Transverse colon (tissue), 4 donors: ENCODE measurements at regions not wholly inside any gene's neighbourhood (a gene's known extent, or its start where the extent isn't known, plus 50 kb on each side); places are given as distances from the start of the nearest gene placed in this dataset.

Source experiments
- DNase-seq: peaks from one replicate; pipeline ENCODE4 v3.0.0-alpha.2; 2019
- H3K27ac ChIP-seq, 4 donors: fragments of 200-600 bp; sonication (generic); 2 replicates each; pipeline ENCODE4 v1.5.1; 2016 to 2018; ENCODE audit warnings: inconsistent platforms in 4 of 4
- H3K27me3 ChIP-seq: fragments of 200-600 bp; sonication (generic); 2 replicates; pipeline ENCODE4 v1.5.1; 2017; ENCODE audit warnings: inconsistent platforms
- H3K36me3 ChIP-seq, 4 donors: fragments of 200-600 bp; sonication (generic); 2 replicates each; pipeline ENCODE4 v1.5.1; 2017 to 2019; ENCODE audit warnings: inconsistent platforms in 4 of 4
- H3K4me1 ChIP-seq, 4 donors: fragments of 200-600 bp; sonication (generic); 2 replicates each; pipeline ENCODE4 v1.5.1; 2017 to 2020; ENCODE audit warnings: inconsistent platforms in 4 of 4
- H3K4me3 ChIP-seq, 4 donors: fragments of 200-600 bp; sonication (generic); 1 replicate in 1 of 4; 2 replicates in 3 of 4; pipeline versions ENCODE4 v1.5.1 to v1.6.1; 2017 to 2019; ENCODE audit warnings: inconsistent platforms in 4 of 4
- H3K9me3 ChIP-seq, 2 donors: fragments of 200-600 bp; sonication (generic); 2 replicates each; pipeline ENCODE4 v1.5.1; 2017 to 2019; ENCODE audit warnings: inconsistent platforms in 2 of 2
- CTCF ChIP-seq, 5 experiments: fragments of 200-600 bp in 3 of 5; fragments of 450-650 bp in 2 of 5; sonication (generic) in 3 of 5; IDR thresholded peaks; 1 replicate in 2 of 5; 2 replicates in 3 of 5; pipeline ENCODE4 v1.5.1; 2016 to 2017; ENCODE audit warnings: antibody characterized with exemption in 5 of 5, inconsistent platforms in 3 of 5, mild to moderate bottlenecking in 2 of 5, moderate library complexity in 1 of 5
- EP300 ChIP-seq: sonication (generic); formaldehyde crosslinking; IDR thresholded peaks from one replicate; pipeline ENCODE4 v1.6.1; 2017; ENCODE audit warnings: antibody characterized with exemption, low read depth
- POLR2A ChIP-seq: fragments of 450-650 bp; IDR thresholded peaks from one replicate; pipeline ENCODE4 v1.6.1; 2016; ENCODE audit warnings: antibody characterized with exemption, mild to moderate bottlenecking, moderate library complexity
- POLR2AphosphoS5 ChIP-seq, 3 donors: sonication (generic); formaldehyde crosslinking; IDR thresholded peaks; one replicate each; pipeline ENCODE4 v1.6.1; 2016; ENCODE audit warnings: antibody characterized with exemption in 3 of 3
- WGBS, 2 donors: methylation state at CpG; one replicate each; pipeline ENCODE4 v1.1.5; 2018; ENCODE audit warnings: low coverage in 1 of 2; 5-methylcytosine and 5-hydroxymethylcytosine counted together
- in situ Hi-C, 4 donors: fragments of 200-750 bp; cut with MboI; loops; one replicate each; pipeline versions ENCODE4 v1.15.0 to v1.15.1; 2017; ENCODE audit warnings: low sequenced_read_pairs in 3 of 4, low pct_ligation_motif_present in 1 of 4, low pct_unique_long_range_greater_than_20kb in 1 of 4
- intact Hi-C: fragments of 100-400 bp; cut with DNase I; formaldehyde crosslinking; loops from one replicate; pipeline ENCODE4 v1.15.1; 2023; ENCODE audit warnings: low total_unique reads

- intact Hi-C loops: no loop called here
- TF ChIP-seq POLR2A (no peak), CTCF (IDR thresholded peaks at IDR 0.05) (no peak), POLR2AphosphoS5 (IDR thresholded peaks at IDR 0.05) (no peak), EP300 (no peak)
- no peak overlapping the region for H3K27ac ChIP-seq
- H3K9me3 ChIP-seq: no peaks in the 10 kb centered on the region
- H3K36me3 ChIP-seq: no peaks in the 10 kb centered on the region
- no peak overlapping the region for H3K4me3 ChIP-seq
- in situ Hi-C loops: loop anchor here in 3 of 4 donors (10.0 to 25.0 kb wide), 2 partner anchors 616 to 619 kb away; no protein-coding TSS in a partner anchor
- 17 to 56% methylated on average over 2 of the region's 2 CpGs for WGBS, 2 donors
- no peak for DNase-seq
- H3K4me1 ChIP-seq: no peaks in the 10 kb centered on the region
- no peaks in the 10 kb centered on the region for H3K27me3 ChIP-seq
These were observed 471.1 kb upstream of the MEX3C start for GRCh38 chr18:51668607-51669006.

GRCh38 chr18:51686590-51686989 is 489.1 kb upstream of the MEX3C start:
- TF ChIP-seq EP300 (no peak), POLR2AphosphoS5 (IDR thresholded peaks at IDR 0.05) (no peak), POLR2A (no peak), CTCF (IDR thresholded peaks at IDR 0.05) (no peak)

DNA sequence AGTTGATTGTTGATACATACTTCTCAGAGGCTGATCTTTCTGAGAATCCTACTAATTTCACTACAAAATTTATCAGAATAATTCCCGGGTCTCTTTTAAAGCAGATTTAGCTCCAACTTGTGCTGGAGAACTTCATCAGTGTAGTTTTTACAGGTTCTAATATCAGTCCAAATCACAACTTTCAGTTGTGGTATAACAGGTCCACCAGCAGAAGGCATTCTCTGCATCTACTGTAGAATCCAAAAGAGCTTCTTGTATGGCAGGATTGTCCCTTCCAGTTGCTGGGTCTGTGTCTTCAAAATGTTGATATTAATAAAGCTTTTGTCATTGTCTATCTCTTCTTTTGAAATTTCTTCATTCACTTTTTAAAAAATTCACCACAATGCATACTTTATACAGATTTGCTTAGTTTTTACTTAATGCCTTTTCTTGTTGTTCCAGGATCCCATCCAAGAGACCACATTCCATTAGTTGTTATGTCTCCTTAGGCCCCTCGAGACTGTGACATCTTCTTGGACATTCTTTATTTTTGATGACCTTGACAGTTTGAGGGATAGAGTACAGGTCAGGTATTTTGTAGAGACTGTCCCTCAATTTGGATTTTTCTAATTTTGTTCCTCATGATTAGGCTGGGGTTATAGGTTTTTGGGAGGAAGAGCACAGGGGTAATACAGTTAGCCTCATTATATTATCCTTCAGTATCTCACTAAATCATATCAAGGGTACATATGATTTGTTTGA is 490.5 kb upstream of the MEX3C start:
- H3K4me3 ChIP-seq: no peak overlapping the region
- in situ Hi-C loops: no loop called here
- intact Hi-C loops: no loop called here
- H3K36me3 ChIP-seq: no peaks in the 10 kb centered on the region
- no peaks in the 10 kb centered on the region for H3K27me3 ChIP-seq
- no peak for DNase-seq
- 44 to 71% methylated on average over 2 of the region's 2 CpGs for WGBS, 2 donors
- H3K4me1 ChIP-seq: no peaks in the 10 kb centered on the region
- TF ChIP-seq POLR2AphosphoS5 (IDR thresholded peaks at IDR 0.05): no peak
- TF ChIP-seq EP300: no peak
- no peak for TF ChIP-seq CTCF (IDR thresholded peaks at IDR 0.05)
- no peak for TF ChIP-seq POLR2A
- no peak overlapping the region for H3K27ac ChIP-seq
- no peaks in the 10 kb centered on the region for H3K9me3 ChIP-seq

More at GRCh38 chr18:51686590-51686989, 489.1 kb upstream of the MEX3C start:
- H3K9me3 ChIP-seq: peaks cover 0 to 1% of the 10 kb centered on the region in 2 donors
- H3K27ac ChIP-seq: no peak overlapping the region
- no peak for DNase-seq
- H3K4me1 ChIP-seq: no peaks in the 10 kb centered on the region
- no peak overlapping the region for H3K4me3 ChIP-seq
- H3K36me3 ChIP-seq: no peaks in the 10 kb centered on the region
- in situ Hi-C loops (no loop called here), intact Hi-C loops (no loop called here)
- H3K27me3 ChIP-seq: no peaks in the 10 kb centered on the region
- WGBS, 2 donors: 45 to 56% methylated on average over 3 to 7 of the region's 7 CpGs

- no peaks in the 10 kb centered on the region for H3K9me3 ChIP-seq
- intact Hi-C loops: no loop called here
- no peaks in the 10 kb centered on the region for H3K36me3 ChIP-seq
- DNase-seq: no peak
- no peak overlapping the region for H3K4me3 ChIP-seq
- H3K4me1 ChIP-seq: no peaks in the 10 kb centered on the region
- no peaks in the 10 kb centered on the region for H3K27me3 ChIP-seq
- 77 to 86% methylated on average over 2 of the region's 2 CpGs for WGBS, 2 donors
- in situ Hi-C loops: no loop called here
- TF ChIP-seq POLR2AphosphoS5 (IDR thresholded peaks at IDR 0.05) (no peak), POLR2A (no peak), EP300 (no peak), CTCF (IDR thresholded peaks at IDR 0.05) (no peak)
- no peak overlapping the region for H3K27ac ChIP-seq
These were observed 495.1 kb upstream of the MEX3C start for GRCh38 chr18:51692612-51693011.
